ENCODE measurements at regions not wholly inside any gene's neighbourhood (a gene's known extent, or its start where the extent isn't known, plus 50 kb on each side); places are given as distances from the start of the nearest gene placed in this dataset.

DNA sequence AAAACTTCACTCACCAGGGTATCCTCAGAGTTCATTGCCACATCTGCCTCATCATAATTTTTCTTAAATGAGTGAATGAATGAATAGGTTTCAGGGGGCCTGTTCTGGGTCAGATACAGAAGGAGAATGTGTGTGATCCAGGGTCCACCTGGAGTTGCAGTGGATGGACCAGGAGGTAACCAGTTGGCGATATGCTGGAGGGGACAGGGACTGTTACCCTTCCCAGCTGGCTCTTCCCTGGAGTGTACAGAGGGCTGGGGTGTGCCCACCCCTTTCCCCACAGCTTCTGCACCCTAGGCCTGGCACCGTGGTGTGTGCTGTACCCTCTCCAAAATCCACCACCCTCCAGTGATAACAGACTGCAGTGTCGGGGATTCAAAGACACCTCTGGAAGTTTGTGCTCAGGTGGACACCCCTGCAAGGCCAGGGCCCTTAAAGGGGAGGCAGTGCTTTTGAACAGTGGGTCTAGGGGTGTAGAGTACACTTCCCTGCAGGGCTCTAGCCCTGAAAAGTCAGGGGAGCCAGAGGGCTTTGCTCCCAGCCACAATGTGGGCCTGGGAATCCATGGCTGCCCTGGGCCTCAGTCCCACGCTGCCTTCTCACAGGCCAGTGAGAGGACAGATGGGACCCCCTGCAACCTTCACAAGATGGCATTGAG lies 134.4 kb upstream of the UNC5B start:
- no peak for TF ChIP-seq TCF7L2 (IDR thresholded peaks at IDR 0.05; ENCODE audit: borderline replicate concordance, extremely low read depth, insufficient read depth, insufficient read length)
- no peak for TF ChIP-seq EZH2 (IDR thresholded peaks at IDR 0.05)
- no peak for TF ChIP-seq CTCF (IDR thresholded peaks at IDR 0.05 in 2 of 3, conservative IDR thresholded peaks at IDR 0.05 in 1 of 3; ENCODE audit: borderline replicate concordance in 1 of 3, insufficient read depth in 1 of 3, low read depth in 2 of 3, low read length in 2 of 3)
- TF ChIP-seq POLR2A (IDR thresholded peaks at IDR 0.05; ENCODE audit: borderline replicate concordance, extremely low read depth, insufficient read depth, insufficient read length), result no peak
- no peak for TF ChIP-seq SP1 (IDR thresholded peaks at IDR 0.05; ENCODE audit: low read depth)
- TF ChIP-seq ZNF274 (IDR thresholded peaks at IDR 0.05; ENCODE audit: low read depth, low read length), result no peak
- TF ChIP-seq CBX3 (IDR thresholded peaks at IDR 0.05; ENCODE audit: low read depth), result no peak
- no peak for TF ChIP-seq SIN3A (IDR thresholded peaks at IDR 0.05; ENCODE audit: low read depth)
- no peak for TF ChIP-seq POLR2AphosphoS5 (IDR thresholded peaks at IDR 0.05; ENCODE audit: low read depth, low read length)
- TF ChIP-seq, protein P1, sequence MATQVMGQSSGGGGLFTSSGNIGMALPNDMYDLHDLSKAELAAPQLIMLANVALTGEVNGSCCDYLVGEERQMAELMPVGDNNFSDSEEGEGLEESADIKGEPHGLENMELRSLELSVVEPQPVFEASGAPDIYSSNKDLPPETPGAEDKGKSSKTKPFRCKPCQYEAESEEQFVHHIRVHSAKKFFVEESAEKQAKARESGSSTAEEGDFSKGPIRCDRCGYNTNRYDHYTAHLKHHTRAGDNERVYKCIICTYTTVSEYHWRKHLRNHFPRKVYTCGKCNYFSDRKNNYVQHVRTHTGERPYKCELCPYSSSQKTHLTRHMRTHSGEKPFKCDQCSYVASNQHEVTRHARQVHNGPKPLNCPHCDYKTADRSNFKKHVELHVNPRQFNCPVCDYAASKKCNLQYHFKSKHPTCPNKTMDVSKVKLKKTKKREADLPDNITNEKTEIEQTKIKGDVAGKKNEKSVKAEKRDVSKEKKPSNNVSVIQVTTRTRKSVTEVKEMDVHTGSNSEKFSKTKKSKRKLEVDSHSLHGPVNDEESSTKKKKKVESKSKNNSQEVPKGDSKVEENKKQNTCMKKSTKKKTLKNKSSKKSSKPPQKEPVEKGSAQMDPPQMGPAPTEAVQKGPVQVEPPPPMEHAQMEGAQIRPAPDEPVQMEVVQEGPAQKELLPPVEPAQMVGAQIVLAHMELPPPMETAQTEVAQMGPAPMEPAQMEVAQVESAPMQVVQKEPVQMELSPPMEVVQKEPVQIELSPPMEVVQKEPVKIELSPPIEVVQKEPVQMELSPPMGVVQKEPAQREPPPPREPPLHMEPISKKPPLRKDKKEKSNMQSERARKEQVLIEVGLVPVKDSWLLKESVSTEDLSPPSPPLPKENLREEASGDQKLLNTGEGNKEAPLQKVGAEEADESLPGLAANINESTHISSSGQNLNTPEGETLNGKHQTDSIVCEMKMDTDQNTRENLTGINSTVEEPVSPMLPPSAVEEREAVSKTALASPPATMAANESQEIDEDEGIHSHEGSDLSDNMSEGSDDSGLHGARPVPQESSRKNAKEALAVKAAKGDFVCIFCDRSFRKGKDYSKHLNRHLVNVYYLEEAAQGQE (IDR thresholded peaks at IDR 0.05; ENCODE audit: low read depth), result no peak
- TF ChIP-seq, protein P2, sequence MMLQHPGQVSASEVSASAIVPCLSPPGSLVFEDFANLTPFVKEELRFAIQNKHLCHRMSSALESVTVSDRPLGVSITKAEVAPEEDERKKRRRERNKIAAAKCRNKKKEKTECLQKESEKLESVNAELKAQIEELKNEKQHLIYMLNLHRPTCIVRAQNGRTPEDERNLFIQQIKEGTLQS (IDR thresholded peaks at IDR 0.05), result no peak
- TF ChIP-seq ZFX (IDR thresholded peaks at IDR 0.05), result no peak

Data from HCT116 (cell line).